ENCODE measurements at regions not wholly inside any gene's neighbourhood (a gene's known extent, or its start where the extent isn't known, plus 50 kb on each side); places are given as distances from the start of the nearest gene placed in this dataset.

GRCh38 chr7:81280531-81280930 lies 361.7 kb upstream of the SEMA3C start:
- no peak overlapping the region for H3K27ac ChIP-seq (ENCODE audit: insufficient read depth, low read depth, low read length)

More at GRCh38 chr7:81280531-81280930, 361.7 kb upstream of the SEMA3C start:
- BruUV-seq (replicated peaks): no TSS peak
- no peaks in the 10 kb centered on the region for H3K9me1 ChIP-seq (replicated peaks; ENCODE audit: control insufficient read depth, extremely low read depth, insufficient read depth, low read length)
- ChIA-PET CTCF (no interaction called here), POLR2A (no interaction called here)
- no peaks in the 10 kb centered on the region for H3K9me3 ChIP-seq (replicated peaks; ENCODE audit: control insufficient read depth, insufficient read depth, low read length)
- H3K4me3 ChIP-seq (replicated peaks in 1 of 3; ENCODE audit: insufficient read depth in 1 of 3, low read depth in 1 of 3, low read length in 3 of 3): no peak overlapping the region
- peaks cover 6% of the 10 kb centered on the region for H3K4me1 ChIP-seq (ENCODE audit: control insufficient read depth, extremely low read depth, insufficient read depth, low read length)
- no peaks in the 10 kb centered on the region for H3K36me3 ChIP-seq (ENCODE audit: control insufficient read depth in 2 of 2, extremely low read depth in 1 of 2, insufficient read depth in 2 of 2, low read length in 2 of 2)
- H3K4me2 ChIP-seq (ENCODE audit: insufficient read depth, low read length): no peak overlapping the region
- TF ChIP-seq POLR2A (IDR thresholded peaks at IDR 0.05; ENCODE audit: low read depth, low read length) (no peak), CTCF (IDR thresholded peaks at IDR 0.05; ENCODE audit: extremely low read depth in 1 of 2, insufficient read depth in 1 of 2, low read depth in 1 of 2, low read length in 2 of 2) (no peak), MAX (IDR thresholded peaks at IDR 0.05; ENCODE audit: insufficient read depth, insufficient read length) (no peak), JUN (IDR thresholded peaks at IDR 0.05; ENCODE audit: borderline replicate concordance, insufficient read depth, insufficient read length, low read depth) (no peak)
- dilution Hi-C loops (cut with MboI; ENCODE audit: extremely low pct_ligation_motif_present, low sequenced_read_pairs) (no loop called here), intact Hi-C loops (cut with micrococcal nuclease) (no loop called here)
- no peak for DNase-seq (ENCODE audit: low read depth, low spot score)
- H3K9ac ChIP-seq (replicated peaks; ENCODE audit: extremely low read depth, insufficient read depth, low read length): no peak overlapping the region
- H4K20me1 ChIP-seq (replicated peaks; ENCODE audit: control insufficient read depth, extremely low read depth, insufficient read depth, low read length): no peaks in the 10 kb centered on the region
- no peaks in the 10 kb centered on the region for H3K79me2 ChIP-seq (ENCODE audit: control insufficient read depth, insufficient read depth, low read length)
- no peak for FAIRE-seq
- no peaks in the 10 kb centered on the region for H3K27me3 ChIP-seq (ENCODE audit: control insufficient read depth in 2 of 2, insufficient read depth in 2 of 2, low read length in 2 of 2)
- H2AFZ ChIP-seq (ENCODE audit: low read depth, low read length): no peak overlapping the region
